HUDEP-2 (cell line): ENCODE measurements at regions not wholly inside any gene's neighbourhood (a gene's known extent, or its start where the extent isn't known, plus 50 kb on each side); places are given as distances from the start of the nearest gene placed in this dataset.

Source experiments
- DNase-seq, 76 experiments: peaks; one replicate each; lab custom pipeline; 2025; ENCODE audit not compliant: unreplicated experiment in 76 of 76; lab: John Stamatoyannopoulos, UW

GRCh38 chr9:88691091-88691490 is 156.1 kb downstream of the NXNL2 start:
- DNase-seq: no peak

DNA sequence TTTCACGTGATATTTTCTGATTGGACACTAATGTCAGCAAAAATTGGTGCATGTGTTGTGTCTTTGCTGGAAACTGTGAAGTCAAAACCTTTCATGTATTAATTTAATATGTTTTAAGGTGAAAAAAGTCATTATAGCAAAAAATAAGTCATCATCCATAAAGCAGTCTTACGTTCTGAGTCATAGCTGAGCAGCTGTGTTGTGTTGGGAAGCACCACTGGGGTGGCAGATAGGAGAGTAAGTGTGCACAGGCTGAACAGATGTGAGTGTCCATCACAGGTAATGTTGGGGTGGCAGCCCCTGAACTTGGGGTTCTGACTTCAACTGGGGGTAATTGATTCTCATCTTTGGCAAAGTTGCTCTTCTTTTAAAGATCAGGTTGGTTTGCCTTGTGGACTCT is 156.8 kb downstream of the NXNL2 start:
- DNase-seq: no peak

DNA sequence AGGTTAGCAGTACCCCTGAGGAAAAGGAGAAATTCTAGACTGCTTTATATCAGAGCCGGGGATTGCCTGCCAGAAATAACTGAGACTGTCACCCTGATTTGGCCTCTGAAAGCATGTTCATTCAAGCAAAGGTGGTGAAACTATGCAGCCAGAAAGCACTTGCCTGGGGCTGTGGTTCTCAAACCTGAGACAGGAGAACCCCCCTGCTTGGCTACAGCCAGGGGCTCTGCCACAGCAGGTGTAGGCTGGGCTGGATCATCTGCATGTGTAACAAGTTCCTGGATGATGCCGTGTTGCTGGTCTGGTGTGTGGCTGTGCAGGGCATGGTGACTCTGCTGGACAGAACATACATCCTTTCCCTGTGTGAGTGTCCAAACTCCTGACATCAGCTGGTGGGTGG is 157.8 kb downstream of the NXNL2 start:
- DNase-seq: no peak

GRCh38 chr9:88694625-88695024 is 159.6 kb downstream of the NXNL2 start:
- no peak for DNase-seq

- no peak for DNase-seq
Observed at GRCh38 chr9:88696501-88696900, 161.5 kb downstream of the NXNL2 start.

DNA sequence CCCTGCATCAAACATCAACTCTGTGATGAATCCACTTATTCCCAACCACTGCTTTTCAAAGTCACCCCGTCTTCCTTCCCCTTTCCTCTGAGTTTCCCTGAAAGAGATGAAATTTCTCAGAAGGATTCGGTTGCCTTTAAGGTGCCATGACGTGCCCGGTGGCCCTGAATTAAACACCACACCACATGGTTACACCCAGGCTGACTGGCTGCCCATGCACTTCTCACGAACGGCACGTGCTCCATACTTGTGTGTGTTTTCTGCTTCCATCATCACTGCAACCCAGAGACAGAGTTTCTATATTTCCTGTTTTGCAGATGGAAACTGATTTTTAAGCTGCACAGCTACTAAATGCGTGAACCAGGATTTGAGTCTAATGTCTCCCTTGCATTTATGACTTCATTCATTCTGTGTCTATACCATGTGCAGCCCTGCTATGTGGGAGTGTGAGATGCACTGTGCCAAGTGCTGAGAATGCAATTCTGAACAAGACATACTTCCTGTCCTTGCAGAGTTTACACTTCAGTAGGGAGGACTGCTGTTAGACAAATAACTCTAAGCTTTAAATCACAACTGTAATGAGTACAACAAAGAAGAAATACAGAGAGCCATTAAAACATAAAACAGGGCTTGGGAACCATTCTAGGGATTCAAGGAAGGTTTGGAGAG is 162.9 kb downstream of the NXNL2 start:
- DNase-seq: no peak

DNA sequence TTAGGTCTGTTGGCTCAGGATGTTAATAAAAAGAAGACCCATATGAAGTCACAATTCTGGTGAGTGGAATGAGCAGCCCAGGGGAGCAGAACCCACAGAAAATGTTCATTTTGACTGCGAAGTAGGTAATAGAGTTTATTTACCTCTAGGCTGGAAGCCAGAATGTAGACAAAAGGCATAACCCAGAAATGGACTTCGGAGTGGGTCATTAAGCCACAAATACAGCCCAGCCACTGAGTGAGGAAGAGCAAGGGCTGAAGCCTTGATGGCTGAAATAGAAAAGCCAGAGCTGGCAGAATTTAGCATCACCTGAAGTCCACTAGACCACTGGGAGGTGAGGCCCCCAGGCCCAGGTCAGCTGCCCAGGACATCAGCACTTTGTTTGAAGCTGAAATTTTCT is 168.0 kb downstream of the NXNL2 start:
- DNase-seq: no peak

DNA sequence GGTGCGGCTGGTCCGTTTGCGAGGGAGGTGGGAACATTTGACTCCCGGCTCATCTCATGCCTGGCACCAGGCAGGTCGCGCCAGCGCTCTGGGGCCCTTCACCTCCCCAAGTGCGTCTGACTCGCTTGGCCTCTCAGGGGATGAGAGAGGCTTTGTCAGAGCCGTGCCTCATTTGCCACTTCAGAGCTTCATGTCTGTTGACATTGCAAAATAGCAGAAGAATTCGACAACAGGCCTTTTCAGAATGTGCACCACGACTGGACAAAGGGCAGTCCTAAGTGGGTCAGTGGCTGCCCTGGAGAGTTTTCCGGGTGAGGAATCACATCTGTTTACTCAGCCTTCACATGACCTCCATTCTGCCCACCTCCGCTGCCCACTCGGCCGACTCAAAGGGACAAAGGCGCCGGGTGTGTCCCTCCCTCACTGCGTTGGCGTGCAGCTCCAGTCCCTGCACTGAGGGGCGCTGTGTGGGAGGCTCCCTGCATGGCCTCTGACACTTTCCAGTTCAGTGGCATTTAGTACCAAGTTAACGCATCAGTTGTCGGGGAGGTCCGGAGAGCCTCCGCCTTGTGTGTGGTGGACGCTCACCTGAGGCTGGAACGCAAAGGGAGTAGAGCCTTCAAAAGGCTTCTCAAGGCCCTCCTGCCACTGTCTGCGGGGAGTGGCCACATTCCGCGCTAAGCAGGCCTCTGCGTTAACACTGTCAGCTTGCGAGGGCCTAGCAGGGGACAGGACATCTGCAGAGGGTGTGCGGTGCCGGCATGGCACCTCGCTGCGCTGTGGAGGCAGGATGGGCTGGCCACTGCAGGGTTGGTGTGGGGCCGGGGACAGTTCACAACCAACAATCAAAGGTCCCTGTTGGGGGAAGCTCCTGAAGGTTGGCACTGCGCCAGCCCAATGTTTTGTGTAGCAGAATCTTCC is 171.5 kb downstream of the NXNL2 start:
- no peak for DNase-seq

DNA sequence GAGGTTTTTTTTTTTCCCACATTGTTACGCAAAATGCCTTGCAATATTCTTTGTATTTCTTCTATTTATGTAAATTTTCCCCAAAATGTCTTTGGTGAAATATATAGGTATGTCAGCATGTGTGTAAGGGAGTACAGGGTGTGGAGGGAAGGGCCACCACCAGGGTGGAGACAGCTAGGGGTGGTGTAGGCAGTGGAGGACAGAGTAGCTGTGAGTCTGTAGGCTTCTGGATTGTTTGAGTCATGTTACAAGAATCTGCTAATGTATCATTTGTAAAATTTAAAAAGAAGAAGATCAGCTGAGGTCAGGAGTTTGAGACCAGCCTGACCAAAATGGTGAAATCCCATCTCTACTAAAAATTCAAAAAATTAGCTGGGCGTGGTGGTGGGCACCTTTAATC is 175.5 kb downstream of the NXNL2 start:
- DNase-seq: no peak

GRCh38 chr9:88711719-88712118 is 176.7 kb downstream of the NXNL2 start:
- no peak for DNase-seq

GRCh38 chr9:88712484-88712883 is 177.5 kb downstream of the NXNL2 start:
- no peak for DNase-seq

DNA sequence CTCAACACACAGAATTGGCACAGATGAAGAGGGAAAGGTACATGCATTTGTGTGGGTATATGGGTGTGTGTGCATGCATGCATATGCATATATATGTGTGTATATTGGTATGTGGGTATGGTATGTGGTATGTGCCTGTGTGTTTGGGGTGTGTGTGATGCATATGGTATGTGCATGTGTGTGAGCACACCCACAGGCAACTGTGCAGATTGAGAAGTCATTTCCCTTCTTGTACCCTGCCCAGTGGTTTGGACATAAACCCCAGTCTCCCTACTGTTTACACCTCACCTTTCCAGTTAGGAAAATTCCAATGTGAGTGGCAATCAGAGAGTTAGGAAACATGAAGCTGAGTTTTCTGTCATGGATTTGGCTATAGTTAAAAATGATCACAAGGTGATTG is 178.0 kb downstream of the NXNL2 start:
- no peak for DNase-seq

- no peak for DNase-seq
Observed at GRCh38 chr9:88716596-88717290, 181.8 kb downstream of the NXNL2 start.

DNA sequence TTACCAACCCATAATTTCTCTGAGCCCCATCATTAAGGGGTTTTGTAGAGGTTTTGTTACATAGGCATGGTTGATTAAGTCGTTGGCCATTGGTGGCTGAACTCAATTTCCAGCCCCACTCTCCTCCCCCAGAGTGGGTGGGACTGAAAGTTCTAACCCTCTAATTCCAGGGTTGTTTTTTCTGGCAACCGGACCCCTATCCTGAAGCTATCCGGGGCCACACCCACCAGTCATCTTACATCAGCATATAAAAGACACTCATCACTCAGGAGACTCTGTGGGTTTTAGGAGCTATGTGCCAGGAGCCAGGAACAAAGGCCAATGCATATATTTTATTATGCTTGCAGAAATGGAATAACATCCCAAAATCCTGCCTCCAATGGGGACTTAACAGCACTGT is 186.0 kb downstream of the NXNL2 start:
- DNase-seq: no peak

DNA sequence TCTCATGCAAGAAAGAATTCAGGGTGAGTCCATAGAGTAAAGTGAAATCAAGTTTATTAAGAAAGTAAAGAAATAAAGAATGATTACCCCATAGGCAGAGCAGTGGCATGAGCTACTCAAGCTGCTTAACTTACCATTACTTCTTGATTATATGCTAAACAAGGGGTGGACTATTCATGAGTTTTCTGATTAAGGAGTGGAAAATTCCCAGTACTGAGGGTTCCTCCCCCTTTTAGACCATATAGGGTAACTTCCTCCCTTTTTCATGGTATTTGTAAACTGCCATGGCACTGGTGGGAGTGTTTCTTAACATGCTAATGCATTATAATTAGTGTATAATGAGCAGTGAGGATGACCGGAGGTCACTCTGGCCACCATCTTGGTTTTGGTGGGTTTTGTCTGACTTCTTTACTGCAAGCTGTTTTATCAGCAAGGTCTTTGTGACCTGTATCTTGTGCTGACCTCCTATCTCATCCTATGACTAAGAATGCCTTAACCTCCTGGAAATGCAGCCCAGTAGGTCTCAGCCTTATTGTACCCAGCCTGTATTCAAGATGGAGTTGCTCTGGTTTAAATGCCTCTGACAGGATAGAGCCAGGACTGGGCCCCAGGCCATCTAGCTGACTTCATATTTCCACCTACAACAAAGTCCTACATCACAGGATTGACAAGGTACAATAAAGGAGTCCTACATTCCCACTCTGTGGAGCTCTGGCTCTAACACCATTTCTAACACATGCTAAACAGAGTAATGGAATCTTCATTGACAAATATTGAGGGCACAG is 186.7 kb downstream of the NXNL2 start:
- DNase-seq: no peak

DNA sequence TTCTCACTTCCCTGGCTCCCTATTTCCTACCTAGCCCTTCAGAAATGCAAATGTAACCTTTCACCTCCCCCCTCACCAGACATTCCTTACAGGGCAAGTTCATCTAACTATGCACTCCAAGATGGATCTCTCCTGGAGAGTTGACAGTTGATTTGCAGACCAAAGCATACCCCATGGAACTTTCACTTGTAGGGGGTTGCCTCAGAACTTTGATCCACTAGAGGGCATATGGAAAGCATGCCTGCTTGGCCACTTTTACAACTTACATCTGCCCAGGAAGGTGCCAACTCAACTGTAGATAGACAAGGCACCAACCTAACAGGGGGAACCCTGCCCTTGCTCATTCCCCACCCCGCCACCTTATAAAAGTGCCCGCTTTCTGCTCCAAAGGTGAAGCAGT is 187.8 kb downstream of the NXNL2 start:
- peak in 4 of 76 experiments; percentile 1 to 4 (median 4) for DNase-seq

DNA sequence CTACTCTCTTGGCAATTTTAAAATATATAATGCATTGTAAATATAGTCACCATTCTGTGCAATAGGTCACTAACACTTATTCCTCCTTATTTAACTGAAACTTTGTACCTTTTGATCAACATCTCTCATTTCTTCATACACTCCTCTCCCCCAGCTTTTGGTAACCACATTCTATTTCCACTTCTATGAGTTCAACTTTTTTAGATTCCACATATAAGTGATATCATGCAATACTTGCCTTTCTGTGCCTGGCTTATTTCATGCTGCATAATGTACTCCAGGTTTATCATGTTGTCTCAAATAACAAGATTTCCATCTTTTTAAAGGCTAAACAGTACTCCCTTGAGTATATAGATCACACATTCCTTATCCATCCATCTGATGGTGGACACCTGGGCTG is 188.8 kb downstream of the NXNL2 start:
- DNase-seq: no peak

DNA sequence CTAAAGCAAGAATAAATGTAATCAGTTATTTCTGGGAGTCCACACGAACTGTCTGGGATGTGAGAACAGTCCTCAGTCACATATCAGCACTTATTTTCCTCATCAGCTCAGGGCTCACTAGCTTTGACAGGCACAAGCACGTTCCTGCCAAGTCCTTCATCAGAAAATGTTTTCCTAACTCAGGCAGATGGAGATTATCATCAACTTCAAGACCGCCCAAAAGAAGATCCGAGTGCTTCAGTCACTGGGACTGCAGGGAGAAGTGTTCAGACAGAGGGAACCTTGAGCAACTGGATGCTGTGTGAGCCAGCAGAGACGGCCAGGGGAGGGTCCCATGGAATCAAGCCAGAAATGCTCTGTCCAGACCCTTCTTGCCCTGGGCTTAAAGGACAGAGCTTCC is 189.4 kb downstream of the NXNL2 start:
- no peak for DNase-seq

DNA sequence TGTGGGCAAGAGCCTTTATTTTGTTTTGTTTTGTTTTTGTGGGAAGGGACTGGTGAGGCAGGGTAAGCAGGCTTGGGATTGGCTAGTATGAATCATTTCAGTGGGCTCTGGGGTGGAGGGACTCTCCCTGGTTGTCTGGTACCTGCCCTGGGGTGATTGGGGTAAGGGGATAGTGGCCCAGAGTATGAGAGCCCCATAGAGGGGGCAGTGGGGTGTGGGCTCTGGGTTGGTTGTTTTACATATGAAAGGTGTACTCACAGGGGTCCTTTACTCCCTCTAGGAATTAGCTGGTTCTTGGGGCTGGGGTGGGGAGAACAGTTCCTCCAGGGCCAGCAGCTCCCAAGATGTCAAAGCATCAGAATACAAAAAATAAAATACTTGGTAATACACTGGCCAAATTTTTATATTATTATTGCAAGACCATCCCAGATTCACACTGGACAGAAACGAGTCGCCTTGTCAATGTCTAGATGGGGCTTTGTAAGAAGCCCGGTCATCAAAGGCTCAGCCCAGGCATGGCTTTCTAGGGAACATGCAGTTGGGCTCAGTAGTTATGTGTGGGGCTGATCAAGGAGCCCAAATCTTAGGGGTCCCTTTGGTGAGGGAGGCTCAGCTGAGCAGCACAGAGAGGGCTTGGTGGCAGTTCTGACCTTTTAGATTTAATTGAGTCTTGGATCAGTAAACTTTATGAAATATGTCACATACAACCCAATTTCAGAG is 190.5 kb downstream of the NXNL2 start:
- DNase-seq: no peak

DNA sequence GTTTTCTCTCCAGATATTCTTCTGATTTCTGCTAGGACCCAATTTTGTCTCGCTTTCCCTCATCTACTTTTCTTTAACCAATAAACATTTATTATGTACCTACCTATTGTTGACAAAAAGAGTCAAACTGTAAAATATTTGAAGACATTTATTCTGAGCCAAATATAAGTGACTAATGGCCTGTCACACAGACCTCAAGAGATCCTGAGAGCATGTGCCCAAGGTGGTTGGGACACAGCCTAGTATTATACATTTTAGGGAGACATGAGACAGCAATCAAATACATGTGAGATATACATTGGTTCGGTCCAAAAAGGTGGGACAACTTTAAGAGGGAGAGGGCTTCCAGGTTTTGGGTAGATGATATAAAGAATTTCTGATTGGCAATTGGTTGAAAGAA is 191.8 kb downstream of the NXNL2 start:
- DNase-seq: no peak
